GM18519 (cell line): ENCODE measurements at regions not wholly inside any gene's neighbourhood (a gene's known extent, or its start where the extent isn't known, plus 50 kb on each side); places are given as distances from the start of the nearest gene placed in this dataset.

Source experiments
- ATAC-seq: cut with Tn5 transposase; IDR thresholded peaks from one replicate; pipeline ENCODE4 v1.9.1; 2021; ENCODE audit warnings: mild to moderate bottlenecking, moderate library complexity; ENCODE audit not compliant: unreplicated experiment, low FRiP score

- ATAC-seq, result no peak
Measured at GRCh38 chr12:118746960-118747359, 234.4 kb upstream of the SRRM4 start.

DNA sequence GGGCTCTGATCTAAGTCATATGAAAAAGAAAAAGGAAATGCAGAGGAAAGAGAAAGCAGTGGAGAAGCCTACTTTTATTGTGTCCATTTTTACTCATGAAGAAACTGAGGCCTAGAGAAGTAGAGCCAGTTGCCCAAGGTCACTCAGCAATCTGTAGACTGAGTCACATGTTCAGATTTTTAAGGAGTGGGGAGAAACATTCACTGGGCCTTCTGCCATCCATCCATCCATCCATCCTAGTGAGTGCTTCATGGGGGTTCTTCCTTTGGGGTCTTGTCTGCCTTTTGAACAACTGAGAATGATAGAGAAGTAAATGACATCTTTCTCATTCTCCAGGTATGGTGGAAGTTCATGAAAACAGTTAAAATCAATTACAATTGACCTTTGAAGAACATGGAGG is 233.6 kb upstream of the SRRM4 start:
- ATAC-seq, result no peak

DNA sequence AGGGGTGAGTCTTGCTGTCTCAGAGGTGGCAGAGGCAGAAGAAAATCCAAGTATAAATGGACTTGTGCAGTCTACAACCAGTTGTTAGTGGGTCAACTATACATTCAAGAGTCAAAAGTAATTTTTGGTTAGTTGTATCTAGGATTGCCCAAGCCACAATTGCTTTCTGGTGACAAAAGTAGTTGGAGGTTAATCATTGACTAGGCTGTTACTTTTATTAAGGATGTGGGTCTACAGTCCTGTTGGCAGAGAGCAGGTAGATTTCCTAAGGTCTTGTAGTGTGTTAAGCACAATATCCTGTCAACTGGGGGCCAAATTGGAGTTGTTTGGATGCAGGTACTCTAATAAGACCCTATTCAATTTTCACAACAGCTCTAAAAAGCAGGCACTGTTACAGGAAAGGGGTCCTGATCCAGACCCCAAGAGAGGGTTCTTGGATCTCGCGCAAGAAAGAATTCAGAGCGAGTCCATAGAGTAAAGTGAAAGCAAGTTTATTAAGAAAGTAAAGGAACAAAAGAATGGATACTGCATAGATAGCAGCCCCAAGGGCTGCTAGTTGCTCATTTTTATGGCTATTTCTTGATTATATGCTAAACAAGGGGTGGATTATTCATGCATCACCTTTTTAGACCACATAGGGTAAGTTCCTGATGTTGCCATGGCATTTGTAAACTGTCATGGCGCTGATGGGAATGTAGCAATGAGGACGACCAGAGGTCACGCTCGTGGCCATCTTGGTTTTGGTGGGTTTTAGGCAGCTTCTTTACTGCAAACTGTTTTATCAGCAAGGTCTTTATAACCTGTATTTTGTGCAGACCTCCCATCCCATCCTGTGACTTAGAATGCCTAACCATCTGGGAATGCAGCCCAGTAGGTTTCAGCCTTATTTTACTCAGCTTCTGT is 232.6 kb upstream of the SRRM4 start:
- no peak for ATAC-seq

GRCh38 chr12:118749646-118750045 is 231.7 kb upstream of the SRRM4 start:
- ATAC-seq, result no peak

DNA sequence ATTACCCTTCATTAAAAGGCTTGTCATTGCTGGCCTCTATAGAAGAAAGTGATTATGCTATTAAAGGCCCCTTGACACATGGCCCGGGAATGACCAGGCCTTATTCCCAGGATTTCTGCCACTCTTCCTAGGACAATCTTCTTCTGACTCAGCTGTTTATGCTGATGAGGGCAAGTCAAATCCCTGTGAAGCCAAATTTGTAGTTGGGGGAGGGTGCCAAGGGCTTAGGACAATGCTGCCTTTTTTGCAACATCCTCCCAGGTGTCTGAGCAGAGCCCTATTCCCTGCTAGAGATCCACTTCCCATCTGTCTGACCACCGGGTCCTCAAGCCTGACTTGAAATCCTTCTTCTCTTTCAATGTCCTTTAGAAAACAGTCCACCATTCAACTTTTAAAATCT is 230.7 kb upstream of the SRRM4 start:
- ATAC-seq, result no peak

DNA sequence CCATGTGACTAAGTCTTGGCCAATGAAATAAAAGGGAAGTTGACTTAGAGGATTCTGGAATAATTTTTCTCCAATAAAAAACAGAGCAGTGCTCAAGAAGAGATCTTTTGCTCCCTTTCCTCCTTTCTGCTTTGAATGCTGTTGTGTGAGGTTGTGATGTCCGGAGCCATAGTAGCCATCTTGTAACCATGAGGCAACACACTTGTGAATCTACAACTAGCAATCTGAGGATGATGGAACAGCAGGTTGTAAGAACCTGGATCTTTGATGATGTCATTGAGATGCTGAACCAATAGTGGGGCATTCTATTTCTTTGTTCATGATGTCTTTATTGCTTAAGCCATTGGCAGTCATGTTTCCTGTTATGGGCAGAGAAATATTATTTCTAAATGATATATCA is 230.0 kb upstream of the SRRM4 start:
- no peak for ATAC-seq

DNA sequence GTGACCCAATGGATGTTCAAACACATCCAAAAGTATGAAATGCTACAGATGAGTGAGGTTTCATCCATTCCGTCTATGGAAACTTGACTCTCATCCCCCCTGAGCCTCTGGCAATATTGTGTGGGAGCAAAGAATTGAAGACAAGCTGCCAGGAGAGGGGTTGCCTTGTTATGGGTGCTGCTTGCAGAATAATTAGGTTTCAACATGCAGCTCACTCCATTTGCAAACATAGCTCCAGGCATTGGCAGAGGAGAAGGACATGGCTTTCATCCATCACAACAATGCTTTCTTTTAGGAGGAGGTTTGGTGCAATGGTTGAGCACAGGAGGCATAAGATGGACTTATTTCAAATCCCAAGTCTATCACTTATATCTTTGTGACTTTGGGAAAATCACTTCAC is 220.7 kb upstream of the SRRM4 start:
- no peak for ATAC-seq

DNA sequence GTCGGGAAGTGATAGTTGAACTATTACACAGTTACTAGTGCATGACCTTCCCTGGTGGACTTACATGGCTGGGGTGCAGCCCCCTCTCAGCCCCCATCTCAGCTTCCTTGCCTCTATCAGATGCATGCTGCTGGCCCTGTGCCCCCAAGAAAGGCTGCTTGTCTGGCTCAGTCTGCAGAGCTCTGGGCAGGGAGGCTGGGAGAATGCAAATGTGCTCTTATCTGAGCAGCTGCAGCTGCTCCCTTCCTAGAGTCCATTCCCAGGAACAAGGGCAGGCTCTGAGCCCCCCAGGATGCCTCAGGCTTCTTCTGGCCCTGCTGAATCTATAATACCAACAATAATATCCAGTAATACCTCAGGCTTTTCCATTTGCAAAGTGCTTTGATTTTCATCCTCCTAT is 218.1 kb upstream of the SRRM4 start:
- ATAC-seq, result no peak

DNA sequence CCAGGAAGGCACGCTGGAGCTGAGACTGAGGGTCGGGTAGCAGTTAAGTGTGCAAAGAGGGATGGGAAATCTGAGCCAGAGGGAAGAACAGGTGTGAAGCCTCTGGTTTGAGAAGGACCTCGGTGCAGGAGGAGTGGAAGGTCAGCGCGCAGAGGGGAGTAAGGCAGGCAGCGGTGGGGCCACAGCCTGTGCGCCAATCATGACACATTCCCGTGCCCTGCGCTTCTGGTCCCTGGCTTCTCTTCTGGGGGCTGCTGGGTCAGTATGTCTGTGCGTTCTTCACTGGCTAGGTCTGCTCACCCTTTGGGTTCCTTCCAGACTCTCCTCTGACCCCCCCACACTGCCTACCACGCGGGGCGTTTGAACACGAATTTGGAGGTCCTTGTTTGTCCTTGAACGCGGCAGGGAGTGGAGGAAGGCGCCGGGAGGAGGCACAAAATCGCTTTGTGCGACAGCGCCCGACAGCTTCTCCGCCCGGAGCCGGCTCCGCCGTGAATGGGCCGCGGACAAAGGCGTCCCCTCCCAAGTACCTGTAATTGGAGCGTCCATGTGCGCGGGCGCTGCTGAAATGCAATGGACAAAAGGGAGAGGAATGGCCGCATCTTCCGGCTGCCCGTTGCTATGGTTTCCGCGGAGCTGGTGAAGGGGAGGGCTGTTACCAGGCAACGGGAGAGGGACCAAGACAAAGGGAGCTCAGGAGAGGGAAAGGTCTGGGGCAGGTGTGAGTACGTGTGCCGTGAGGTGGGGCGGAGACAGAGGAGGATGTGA is 207.2 kb upstream of the SRRM4 start:
- no peak for ATAC-seq

DNA sequence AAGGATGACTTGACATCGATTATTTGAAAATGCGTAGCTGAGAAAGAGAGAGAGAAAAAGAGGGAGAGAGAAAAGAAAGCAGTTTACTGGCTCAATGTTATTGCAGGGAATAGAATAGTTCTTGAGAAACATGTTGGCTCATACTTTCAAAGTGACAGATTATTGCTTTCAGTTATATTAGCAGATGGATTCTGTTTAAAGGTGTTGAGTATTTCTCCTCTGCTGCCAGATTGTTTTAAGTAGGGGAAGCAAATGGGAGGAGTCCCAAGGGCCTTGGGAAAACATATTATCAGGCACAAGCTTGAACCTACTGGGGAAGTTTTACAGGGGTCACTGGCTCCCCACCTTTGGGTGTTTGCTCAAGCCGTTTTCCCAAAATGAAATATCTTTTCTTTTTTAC is 203.8 kb upstream of the SRRM4 start:
- ATAC-seq, result no peak

DNA sequence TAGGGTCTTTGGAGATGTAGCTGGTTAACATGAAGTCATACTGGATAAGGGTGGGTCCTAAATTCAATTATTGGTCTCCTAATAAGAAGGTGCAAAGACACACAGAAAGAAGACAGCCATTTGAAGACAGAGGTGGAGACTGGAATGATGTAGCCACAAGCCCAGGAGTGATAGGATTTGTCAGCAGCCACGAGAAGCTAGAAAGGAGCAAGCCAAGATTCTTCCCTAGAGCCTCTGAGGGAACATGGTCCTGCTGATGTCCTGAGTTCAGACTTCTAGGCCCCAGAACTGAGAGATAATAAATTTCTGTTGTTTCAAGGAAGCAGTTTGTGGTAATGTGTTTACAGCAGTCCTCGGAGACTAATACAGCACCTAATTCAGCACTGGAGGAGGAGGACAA is 203.3 kb upstream of the SRRM4 start:
- ATAC-seq, result no peak

- no peak for ATAC-seq
Measured at GRCh38 chr12:118780939-118781338, 200.4 kb upstream of the SRRM4 start.

GRCh38 chr12:118781692-118782091 is 199.6 kb upstream of the SRRM4 start:
- no peak for ATAC-seq

DNA sequence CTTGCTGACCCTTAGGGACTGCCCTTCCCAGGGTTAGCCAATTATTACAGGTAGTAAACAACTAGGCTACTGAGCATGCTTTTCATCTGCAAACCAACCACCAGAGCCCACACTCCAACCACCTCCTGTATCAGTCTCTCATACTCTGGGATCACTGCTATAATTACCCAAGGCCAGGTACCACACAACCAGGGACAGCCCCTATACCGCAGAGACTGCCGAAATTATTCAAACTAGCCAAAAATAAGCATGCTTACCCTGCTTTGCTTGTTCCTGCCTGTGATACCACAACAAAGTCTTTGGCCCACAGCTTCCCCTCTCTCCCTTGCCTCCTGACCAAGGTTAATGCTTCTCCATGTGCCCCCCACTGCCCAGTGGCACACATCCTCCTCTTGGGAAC is 197.6 kb upstream of the SRRM4 start:
- ATAC-seq, result no peak

GRCh38 chr12:118790578-118790977 is 190.8 kb upstream of the SRRM4 start:
- ATAC-seq, result no peak

GRCh38 chr12:118813778-118814357 is 167.5 kb upstream of the SRRM4 start:
- no peak for ATAC-seq

- ATAC-seq, result no peak
Measured at GRCh38 chr12:118816296-118816695, 165.0 kb upstream of the SRRM4 start.

DNA sequence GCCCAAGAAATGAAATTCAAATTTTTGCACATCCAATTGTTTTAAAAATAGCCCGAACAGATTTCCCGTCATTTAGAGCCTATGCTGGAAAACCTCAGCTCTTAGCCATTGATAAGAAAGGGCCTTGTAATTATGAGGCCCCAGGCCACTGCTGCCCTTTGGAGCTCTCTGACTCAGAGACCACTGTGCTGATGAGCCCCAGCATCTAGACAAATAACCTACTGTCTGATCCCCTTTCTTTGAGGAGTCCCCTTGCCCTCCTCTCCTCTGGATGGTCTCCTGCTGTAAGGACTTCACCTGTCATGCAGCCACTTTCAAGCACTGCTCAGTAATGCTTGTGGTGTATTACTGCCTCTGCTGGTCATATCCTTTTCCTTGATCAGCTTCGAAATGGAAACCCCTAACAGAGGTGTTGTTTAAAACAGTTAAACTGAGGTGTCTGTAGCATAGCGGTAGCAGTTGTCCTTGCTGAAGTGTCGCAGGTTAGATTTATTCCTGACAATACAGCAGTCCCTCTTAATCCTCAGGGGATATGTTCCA is 159.9 kb upstream of the SRRM4 start:
- ATAC-seq, result no peak

DNA sequence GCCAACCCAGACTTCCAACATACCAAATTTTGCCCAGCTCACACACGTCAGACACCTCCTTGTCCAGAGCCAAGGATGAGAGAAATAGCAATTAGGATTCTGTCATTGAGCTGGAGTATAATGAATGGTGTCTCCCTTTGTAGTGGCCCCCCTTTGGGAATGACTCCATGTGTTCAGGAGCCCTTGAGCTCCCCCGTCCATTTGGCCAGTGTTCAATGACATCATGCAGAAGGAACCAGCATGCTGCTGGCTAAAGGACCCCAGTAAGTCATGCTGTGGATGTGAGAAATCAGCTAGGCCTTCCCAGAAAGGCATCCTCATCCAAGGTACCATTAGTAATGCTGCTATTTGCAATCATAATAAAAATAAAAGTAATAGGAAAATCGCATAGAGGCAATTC is 158.8 kb upstream of the SRRM4 start:
- ATAC-seq, result no peak

- ATAC-seq, result no peak
Measured at GRCh38 chr12:118827047-118827446, 154.3 kb upstream of the SRRM4 start.

DNA sequence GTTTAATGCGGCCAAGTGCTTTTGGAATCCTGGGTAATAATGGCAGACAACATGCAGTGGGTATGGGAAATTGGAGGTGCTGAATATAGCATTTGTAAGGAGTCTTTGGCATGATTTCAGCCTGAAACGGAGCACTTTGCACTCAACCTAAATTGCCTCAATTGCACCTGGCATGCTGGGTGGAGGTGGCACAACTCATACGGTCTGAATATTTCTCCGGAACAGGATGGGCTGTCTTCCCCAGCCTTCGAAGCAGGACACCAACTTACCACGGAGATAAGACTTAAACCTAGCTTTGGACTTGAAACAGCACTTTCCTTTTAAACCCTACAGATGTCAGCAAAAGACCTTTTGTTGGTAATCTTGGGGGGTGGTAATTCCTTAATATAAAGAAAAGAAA is 153.7 kb upstream of the SRRM4 start:
- ATAC-seq, result no peak
